ENCODE measurements at regions not wholly inside any gene's neighbourhood (a gene's known extent, or its start where the extent isn't known, plus 50 kb on each side); places are given as distances from the start of the nearest gene placed in this dataset.

DNA sequence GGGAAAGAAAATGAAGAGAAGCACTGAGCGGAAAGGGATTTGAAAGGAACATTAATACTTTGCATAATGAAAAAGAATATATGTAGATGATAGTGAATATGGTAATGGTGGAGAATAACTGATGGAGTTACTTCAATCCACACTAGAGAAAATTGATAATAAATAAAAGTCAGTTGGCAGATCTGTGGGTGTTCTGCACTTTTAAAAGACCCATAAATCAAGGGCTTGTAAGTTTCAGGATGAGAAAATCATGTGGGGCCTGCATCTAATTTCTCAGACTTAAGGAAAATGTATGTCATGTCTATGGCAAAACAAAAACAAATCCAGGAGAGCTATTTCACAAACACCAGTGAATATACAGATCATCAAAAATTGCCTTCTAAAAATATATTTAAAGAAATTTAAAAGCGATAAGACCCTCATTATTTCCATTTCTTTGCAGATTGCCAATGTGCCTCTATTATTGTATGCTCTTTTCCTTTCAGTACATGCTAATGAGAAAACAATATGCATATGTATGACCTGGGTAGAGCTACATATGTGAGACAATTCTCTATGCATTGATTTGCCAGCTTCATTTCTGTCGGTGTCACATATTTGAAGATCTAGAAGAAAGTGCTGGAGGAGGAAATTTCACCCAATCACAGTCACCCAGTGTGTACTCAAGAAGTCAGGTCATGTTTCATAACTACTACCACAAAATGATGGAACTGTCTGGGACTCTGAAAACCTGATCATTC lies 269.9 kb upstream of the PDZRN3 start:
- TF ChIP-seq, protein P1, sequence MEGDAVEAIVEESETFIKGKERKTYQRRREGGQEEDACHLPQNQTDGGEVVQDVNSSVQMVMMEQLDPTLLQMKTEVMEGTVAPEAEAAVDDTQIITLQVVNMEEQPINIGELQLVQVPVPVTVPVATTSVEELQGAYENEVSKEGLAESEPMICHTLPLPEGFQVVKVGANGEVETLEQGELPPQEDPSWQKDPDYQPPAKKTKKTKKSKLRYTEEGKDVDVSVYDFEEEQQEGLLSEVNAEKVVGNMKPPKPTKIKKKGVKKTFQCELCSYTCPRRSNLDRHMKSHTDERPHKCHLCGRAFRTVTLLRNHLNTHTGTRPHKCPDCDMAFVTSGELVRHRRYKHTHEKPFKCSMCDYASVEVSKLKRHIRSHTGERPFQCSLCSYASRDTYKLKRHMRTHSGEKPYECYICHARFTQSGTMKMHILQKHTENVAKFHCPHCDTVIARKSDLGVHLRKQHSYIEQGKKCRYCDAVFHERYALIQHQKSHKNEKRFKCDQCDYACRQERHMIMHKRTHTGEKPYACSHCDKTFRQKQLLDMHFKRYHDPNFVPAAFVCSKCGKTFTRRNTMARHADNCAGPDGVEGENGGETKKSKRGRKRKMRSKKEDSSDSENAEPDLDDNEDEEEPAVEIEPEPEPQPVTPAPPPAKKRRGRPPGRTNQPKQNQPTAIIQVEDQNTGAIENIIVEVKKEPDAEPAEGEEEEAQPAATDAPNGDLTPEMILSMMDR (IDR thresholded peaks at IDR 0.05; ENCODE audit: low read depth, low read length), result no peak
- TF ChIP-seq MYC (IDR thresholded peaks at IDR 0.05; ENCODE audit: low read depth, low read length) (no peak), POLR2A (IDR thresholded peaks at IDR 0.05; ENCODE audit: extremely low read depth, insufficient read length) (no peak)
- TF ChIP-seq, protein P2, sequence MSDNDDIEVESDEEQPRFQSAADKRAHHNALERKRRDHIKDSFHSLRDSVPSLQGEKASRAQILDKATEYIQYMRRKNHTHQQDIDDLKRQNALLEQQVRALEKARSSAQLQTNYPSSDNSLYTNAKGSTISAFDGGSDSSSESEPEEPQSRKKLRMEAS (IDR thresholded peaks at IDR 0.05; ENCODE audit: low read depth, low read length), result no peak
